H9 (cell line): ENCODE measurements at regions not wholly inside any gene's neighbourhood (a gene's known extent, or its start where the extent isn't known, plus 50 kb on each side); places are given as distances from the start of the nearest gene placed in this dataset.

Source experiments
- DNase-seq: peaks from one replicate; pipeline ENCODE4 v3.0.0-alpha.2; 2017
- H2AFZ ChIP-seq: one replicate; pipeline ENCODE4 v1.6.1; 2013; ENCODE audit warnings: mild to moderate bottlenecking, low read length, control low read depth, moderate library complexity
- H2AK5ac ChIP-seq: 2 replicates; pipeline ENCODE4 v1.6.1; 2013; ENCODE audit warnings: low read length, control low read depth, mixed read lengths; ENCODE audit not compliant: insufficient read length
- H2BK120ac ChIP-seq: one replicate; pipeline ENCODE4 v1.6.1; 2013; ENCODE audit warnings: low read depth, mild to moderate bottlenecking, low read length, control low read depth, inconsistent platforms; ENCODE audit not compliant: poor library complexity, severe bottlenecking
- H2BK12ac ChIP-seq: 2 replicates; pipeline ENCODE4 v1.6.1; 2013; ENCODE audit warnings: low read length, control low read depth, mixed read lengths, low read depth; ENCODE audit not compliant: insufficient read length
- H2BK15ac ChIP-seq: 2 replicates; pipeline ENCODE4 v1.6.1; 2013; ENCODE audit warnings: low read depth, low read length, control low read depth
- H2BK20ac ChIP-seq: one replicate; pipeline ENCODE4 v1.6.1; 2013; ENCODE audit warnings: low read depth, mild to moderate bottlenecking, low read length, control low read depth, inconsistent platforms; ENCODE audit not compliant: poor library complexity, severe bottlenecking
- H2BK5ac ChIP-seq: 2 replicates; pipeline ENCODE4 v1.6.1; 2013; ENCODE audit warnings: low read length, control low read depth, mixed read lengths; ENCODE audit not compliant: insufficient read length
- H3K14ac ChIP-seq: 2 replicates; pipeline ENCODE4 v1.6.1; 2013; ENCODE audit warnings: low read length, control low read depth; ENCODE audit not compliant: insufficient read depth
- H3K18ac ChIP-seq: 2 replicates; pipeline ENCODE4 v1.6.1; 2013; ENCODE audit warnings: low read depth, mild to moderate bottlenecking, mixed read lengths, low read length, control low read depth; ENCODE audit not compliant: insufficient read length
- H3K23ac ChIP-seq: 2 replicates; pipeline ENCODE4 v1.6.1; 2013; ENCODE audit warnings: low read length, control low read depth, mixed read lengths, low read depth; ENCODE audit not compliant: insufficient read length
- H3K23me2 ChIP-seq: 2 replicates; pipeline ENCODE4 v1.6.1; 2013; ENCODE audit warnings: low read depth, mild to moderate bottlenecking, mixed read lengths, low read length, control low read depth; ENCODE audit not compliant: insufficient read length, poor library complexity, severe bottlenecking
- H3K27ac ChIP-seq: 2 replicates; pipeline ENCODE4 v1.5.1; 2013; ENCODE audit warnings: low read length, control low read depth, mixed read lengths, low read depth; ENCODE audit not compliant: insufficient read length
- H3K27me3 ChIP-seq: 2 replicates; pipeline ENCODE4 v1.6.1; 2013; ENCODE audit warnings: low read length, control low read depth, inconsistent platforms; ENCODE audit not compliant: insufficient read depth
- H3K4ac ChIP-seq: 2 replicates; pipeline ENCODE4 v1.6.1; 2013; ENCODE audit warnings: low read depth, mild to moderate bottlenecking, control low read depth, inconsistent platforms, low read length, moderate library complexity
- H3K4me1 ChIP-seq: 2 replicates; pipeline ENCODE4 v1.6.1; 2013; ENCODE audit warnings: low read length, control low read depth, inconsistent platforms; ENCODE audit not compliant: insufficient read depth
- H3K4me2 ChIP-seq: 2 replicates; pipeline ENCODE4 v1.6.1; 2013; ENCODE audit warnings: low read length, control low read depth, mixed read lengths; ENCODE audit not compliant: insufficient read length, insufficient read depth
- H3K56ac ChIP-seq: 2 replicates; pipeline ENCODE4 v1.6.1; 2013; ENCODE audit warnings: low read depth, mild to moderate bottlenecking, mixed read lengths, low read length, control low read depth; ENCODE audit not compliant: insufficient read length
- H3K79me1 ChIP-seq: 2 replicates; pipeline ENCODE4 v1.6.1; 2013; ENCODE audit warnings: low read depth, mild to moderate bottlenecking, moderate library complexity, low read length, control low read depth, inconsistent platforms; ENCODE audit not compliant: insufficient read depth, poor library complexity, severe bottlenecking
- H3K79me2 ChIP-seq: 2 replicates; pipeline ENCODE4 v1.6.1; 2013; ENCODE audit warnings: low read length, control low read depth, inconsistent platforms; ENCODE audit not compliant: insufficient read depth
- H3K9ac ChIP-seq: 2 replicates; pipeline ENCODE4 v1.6.1; 2013; ENCODE audit warnings: low read length, control low read depth, mixed read lengths; ENCODE audit not compliant: insufficient read length; ENCODE audit errors: extremely low read depth
- H3K9me3 ChIP-seq: one replicate; pipeline ENCODE4 v1.6.1; 2013; ENCODE audit warnings: low read depth, low read length, inconsistent platforms; ENCODE audit not compliant: control insufficient read depth
- H3T11ph ChIP-seq: one replicate; pipeline ENCODE4 v1.6.1; 2013; ENCODE audit warnings: mild to moderate bottlenecking, low read length, control low read depth, inconsistent platforms
- H4K20me1 ChIP-seq: one replicate; pipeline ENCODE4 v1.6.1; 2013; ENCODE audit not compliant: control insufficient read depth, insufficient read length, insufficient read depth
- H4K5ac ChIP-seq: 2 replicates; pipeline ENCODE4 v1.6.1; 2013; ENCODE audit warnings: low read depth, mild to moderate bottlenecking, mixed read lengths, low read length, control low read depth; ENCODE audit not compliant: insufficient read length
- H4K8ac ChIP-seq: replicated peaks from 2 replicates; pipeline ENCODE4 v1.6.1; 2013; ENCODE audit warnings: low read length, control low read depth, mixed read lengths, low read depth; ENCODE audit not compliant: insufficient read length
- H4K91ac ChIP-seq: 2 replicates; pipeline ENCODE4 v1.6.1; 2013; ENCODE audit warnings: low read depth, mild to moderate bottlenecking, moderate library complexity, mixed read lengths, low read length, control low read depth; ENCODE audit not compliant: insufficient read length
- H3K27ac Mint-ChIP-seq, 3 experiments: 2 replicates in 2 of 3; 3 replicates in 1 of 3; pipeline ENCODE4 v1.8.0; 2020 to 2021; ENCODE audit warnings: mixed read lengths in 3 of 3, mild to moderate bottlenecking in 1 of 3, moderate library complexity in 1 of 3
- H3K27me3 Mint-ChIP-seq: 2 replicates; pipeline ENCODE4 v1.8.0; 2021; ENCODE audit warnings: low read depth, mild to moderate bottlenecking, moderate library complexity, mixed read lengths
- H3K36me3 Mint-ChIP-seq, 3 experiments: 2 replicates in 2 of 3; 3 replicates in 1 of 3; pipeline ENCODE4 v1.8.0; 2020 to 2021; ENCODE audit warnings: low read depth in 3 of 3, mixed read lengths in 3 of 3; ENCODE audit not compliant: insufficient read depth in 1 of 3
- H3K4me1 Mint-ChIP-seq, 2 experiments: 2 replicates each; pipeline ENCODE4 v1.8.0; 2020; ENCODE audit warnings: mixed read lengths in 2 of 2
- H3K4me3 Mint-ChIP-seq, 2 experiments: 2 replicates in 1 of 2; 3 replicates in 1 of 2; pipeline ENCODE4 v1.8.0; 2020 to 2021; ENCODE audit warnings: mild to moderate bottlenecking in 2 of 2, mixed read lengths in 2 of 2, moderate library complexity in 1 of 2
- H3K9me3 Mint-ChIP-seq, 2 experiments: 2 replicates in 1 of 2; 3 replicates in 1 of 2; pipeline ENCODE4 v1.8.0; 2020; ENCODE audit warnings: mild to moderate bottlenecking in 2 of 2, mixed read lengths in 2 of 2, moderate library complexity in 1 of 2
- WGBS: extraction: QIAGEN DNeasy Blood & Tissue Kit; methylation state at CpG from one replicate; pipeline ENCODE4 v1.1.7; 2013; ENCODE audit warnings: missing lambda C conversion rate, low lambda C conversion rate, mixed read lengths; ENCODE audit not compliant: insufficient read length; ENCODE audit errors: extremely low coverage; 5-methylcytosine and 5-hydroxymethylcytosine counted together
- TF ChIP-seq, protein P1 (sequence below): fragments of 200-600 bp; sonication (generic); conservative IDR thresholded peaks from 3 replicates; pipeline ENCODE4 v1.8.0; 2021; ENCODE audit warnings: antibody characterized with exemption, mild to moderate bottlenecking

DNA sequence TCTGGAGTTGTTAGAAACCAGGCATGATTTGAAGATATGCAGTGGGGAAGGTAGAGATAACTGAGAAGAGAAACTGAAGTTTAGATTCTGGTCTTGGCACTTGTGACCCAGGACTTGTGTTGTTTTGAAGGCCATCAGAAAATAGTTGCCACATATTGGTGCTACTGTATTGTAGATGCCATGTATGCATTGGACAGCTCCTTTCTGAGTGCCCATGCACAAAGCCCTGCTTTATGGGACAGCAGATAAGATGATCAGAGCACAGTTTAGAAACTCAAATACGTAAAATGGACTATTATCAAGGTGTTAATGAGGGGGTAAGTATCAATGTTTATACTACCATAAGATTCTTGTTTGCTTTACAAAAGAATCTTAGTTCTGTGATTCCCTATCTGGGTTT is 84.9 kb downstream of the KIF4B start:
- Histone ChIP-seq H3K4me1 (no peaks in the 10 kb centered on the region), H4K91ac (no peak overlapping the region), H3K27me3 (no peaks in the 10 kb centered on the region), H4K8ac (no peak overlapping the region), H4K20me1 (no peaks in the 10 kb centered on the region), H3K9me3 (no peaks in the 10 kb centered on the region), H3K56ac (no peak overlapping the region), H2BK12ac (no peak overlapping the region), H3K14ac (no peak overlapping the region), H3K23me2 (no peaks in the 10 kb centered on the region), H2AFZ (no peak overlapping the region), H3T11ph (no peak overlapping the region), H3K18ac (no peak overlapping the region), H2BK5ac (no peak overlapping the region), H2AK5ac (no peak overlapping the region), H3K9ac (no peak overlapping the region), H2BK15ac (no peak overlapping the region), H3K4ac (no peak overlapping the region), H4K5ac (no peak overlapping the region), H3K79me1 (no peaks in the 10 kb centered on the region), H3K79me2 (no peaks in the 10 kb centered on the region), H2BK120ac (no peak overlapping the region), H3K27ac (no peak overlapping the region), H2BK20ac (no peak overlapping the region), H3K4me2 (no peak overlapping the region), H3K23ac (no peak overlapping the region)
- H3K4me1 Mint-ChIP-seq, result no peaks in the 10 kb centered on the region
- H3K27me3 Mint-ChIP-seq, result no peaks in the 10 kb centered on the region
- WGBS, result no CpG with 5 or more reads among the region's 1 CpG
- DNase-seq, result no peak
- H3K27ac Mint-ChIP-seq, result no peak overlapping the region
- no peak overlapping the region for H3K4me3 Mint-ChIP-seq
- H3K9me3 Mint-ChIP-seq, result no peaks in the 10 kb centered on the region
- TF ChIP-seq, protein P1, sequence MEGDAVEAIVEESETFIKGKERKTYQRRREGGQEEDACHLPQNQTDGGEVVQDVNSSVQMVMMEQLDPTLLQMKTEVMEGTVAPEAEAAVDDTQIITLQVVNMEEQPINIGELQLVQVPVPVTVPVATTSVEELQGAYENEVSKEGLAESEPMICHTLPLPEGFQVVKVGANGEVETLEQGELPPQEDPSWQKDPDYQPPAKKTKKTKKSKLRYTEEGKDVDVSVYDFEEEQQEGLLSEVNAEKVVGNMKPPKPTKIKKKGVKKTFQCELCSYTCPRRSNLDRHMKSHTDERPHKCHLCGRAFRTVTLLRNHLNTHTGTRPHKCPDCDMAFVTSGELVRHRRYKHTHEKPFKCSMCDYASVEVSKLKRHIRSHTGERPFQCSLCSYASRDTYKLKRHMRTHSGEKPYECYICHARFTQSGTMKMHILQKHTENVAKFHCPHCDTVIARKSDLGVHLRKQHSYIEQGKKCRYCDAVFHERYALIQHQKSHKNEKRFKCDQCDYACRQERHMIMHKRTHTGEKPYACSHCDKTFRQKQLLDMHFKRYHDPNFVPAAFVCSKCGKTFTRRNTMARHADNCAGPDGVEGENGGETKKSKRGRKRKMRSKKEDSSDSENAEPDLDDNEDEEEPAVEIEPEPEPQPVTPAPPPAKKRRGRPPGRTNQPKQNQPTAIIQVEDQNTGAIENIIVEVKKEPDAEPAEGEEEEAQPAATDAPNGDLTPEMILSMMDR, result no peak
- H3K36me3 Mint-ChIP-seq, result no peaks in the 10 kb centered on the region
